Esophagus squamous epithelium (tissue), 5 donors: ENCODE measurements at regions not wholly inside any gene's neighbourhood (a gene's known extent, or its start where the extent isn't known, plus 50 kb on each side); places are given as distances from the start of the nearest gene placed in this dataset.

Experiments
- DNase-seq: peaks from one replicate; lab custom pipeline; 2025; lab: John Stamatoyannopoulos, UW
- H3K27ac ChIP-seq, 4 donors: fragments of 200-600 bp; sonication (generic); one replicate each; pipeline ENCODE4 v1.5.1; 2016 to 2019; ENCODE audit warnings: mild to moderate bottlenecking in 1 of 4
- H3K27me3 ChIP-seq, 4 donors: fragments of 200-600 bp; sonication (generic); 1 replicate in 3 of 4; 2 replicates in 1 of 4; pipeline versions ENCODE4 v1.5.1 to v1.6.0; 2017 to 2021; ENCODE audit warnings: antibody characterized with exemption in 1 of 4
- H3K36me3 ChIP-seq, 3 donors: fragments of 200-600 bp; sonication (generic); one replicate each; pipeline ENCODE4 v1.5.1; 2016 to 2019
- H3K4me1 ChIP-seq, 3 donors: fragments of 200-600 bp; sonication (generic); one replicate each; pipeline ENCODE4 v1.5.1; 2017 to 2019
- H3K4me3 ChIP-seq, 4 donors: fragments of 200-600 bp; sonication (generic); 1 replicate in 3 of 4; 2 replicates in 1 of 4; pipeline ENCODE4 v1.5.1; 2016 to 2019; ENCODE audit warnings: mild to moderate bottlenecking in 2 of 4, moderate library complexity in 1 of 4
- H3K9me3 ChIP-seq, 3 donors: fragments of 200-600 bp; sonication (generic); one replicate each; pipeline ENCODE4 v1.5.1; 2016 to 2019
- CTCF ChIP-seq, 6 experiments: fragments of 450-650 bp in 4 of 6; fragments of 200-600 bp in 2 of 6; sonication (generic) in 2 of 6; IDR thresholded peaks; one replicate each; pipeline ENCODE4 v1.5.1; 2016 to 2019; ENCODE audit warnings: antibody characterized with exemption in 6 of 6, mild to moderate bottlenecking in 4 of 6, moderate library complexity in 4 of 6
- POLR2A ChIP-seq, 4 donors: fragments of 450-650 bp; IDR thresholded peaks; one replicate each; pipeline ENCODE4 v1.6.1; 2017; ENCODE audit warnings: antibody characterized with exemption in 4 of 4, mild to moderate bottlenecking in 4 of 4, moderate library complexity in 3 of 4
- WGBS, 2 donors: methylation state at CpG; one replicate each; pipeline ENCODE4 v1.1.5; 2018; 5-methylcytosine and 5-hydroxymethylcytosine counted together
- intact Hi-C: fragments of 100-400 bp; cut with DNase I; formaldehyde crosslinking; loops from one replicate; pipeline ENCODE4 v1.15.0; 2022
- donor health status: DM: yes; HTN: yes; CAD: no.

GRCh38 chr18:53798516-53798915 is 426.0 kb downstream of the MBD2 start:
- no peaks in the 10 kb centered on the region for H3K9me3 ChIP-seq
- intact Hi-C loops = no loop called here
- no peak overlapping the region for H3K27ac ChIP-seq
- DNase-seq = no peak
- 71 to 82% methylated on average over 1 of the region's 1 CpG for WGBS, 2 donors
- H3K4me1 ChIP-seq = no peaks in the 10 kb centered on the region
- no peaks in the 10 kb centered on the region for H3K27me3 ChIP-seq
- no peaks in the 10 kb centered on the region for H3K36me3 ChIP-seq
- TF ChIP-seq POLR2A (IDR thresholded peaks at IDR 0.05) = no peak
- TF ChIP-seq CTCF (IDR thresholded peaks at IDR 0.05) = no peak
- no peak overlapping the region for H3K4me3 ChIP-seq

- intact Hi-C loops = no loop called here
- no peaks in the 10 kb centered on the region for H3K36me3 ChIP-seq
- no peak overlapping the region for H3K27ac ChIP-seq
- DNase-seq = no peak
- H3K4me1 ChIP-seq = no peaks in the 10 kb centered on the region
- H3K27me3 ChIP-seq = no peaks in the 10 kb centered on the region
- no peak overlapping the region for H3K4me3 ChIP-seq
- no peaks in the 10 kb centered on the region for H3K9me3 ChIP-seq
- no peak for TF ChIP-seq POLR2A (IDR thresholded peaks at IDR 0.05)
- no peak for TF ChIP-seq CTCF (IDR thresholded peaks at IDR 0.05)
- WGBS, 2 donors = 40 to 44% methylated on average over 2 of the region's 2 CpGs
Measured at GRCh38 chr18:53797998-53798495, 426.4 kb downstream of the MBD2 start.

GRCh38 chr18:53796040-53796729 is 428.3 kb downstream of the MBD2 start:
- no peaks in the 10 kb centered on the region for H3K27me3 ChIP-seq
- DNase-seq = no peak
- H3K4me1 ChIP-seq = no peaks in the 10 kb centered on the region
- H3K9me3 ChIP-seq = no peaks in the 10 kb centered on the region
- TF ChIP-seq CTCF (IDR thresholded peaks at IDR 0.05) (no peak), POLR2A (IDR thresholded peaks at IDR 0.05) (no peak)
- 71 to 82% methylated on average over 1 of the region's 1 CpG for WGBS, 2 donors
- no peak overlapping the region for H3K27ac ChIP-seq
- H3K4me3 ChIP-seq = no peak overlapping the region
- no peaks in the 10 kb centered on the region for H3K36me3 ChIP-seq
- intact Hi-C loops = no loop called here

- no peak for TF ChIP-seq CTCF (IDR thresholded peaks at IDR 0.05)
- no peak for TF ChIP-seq POLR2A (IDR thresholded peaks at IDR 0.05)
- Histone ChIP-seq H3K27ac (no peak overlapping the region), H3K9me3 (no peaks in the 10 kb centered on the region), H3K27me3 (no peaks in the 10 kb centered on the region), H3K4me3 (no peak overlapping the region), H3K4me1 (no peaks in the 10 kb centered on the region), H3K36me3 (no peaks in the 10 kb centered on the region)
- no peak for DNase-seq
- intact Hi-C loops = no loop called here
Measured at GRCh38 chr18:53795610-53796009, 428.9 kb downstream of the MBD2 start.

- TF ChIP-seq POLR2A (IDR thresholded peaks at IDR 0.05) (no peak), CTCF (IDR thresholded peaks at IDR 0.05) (no peak)
- no peak for DNase-seq
- WGBS, 2 donors = 60 to 63% methylated on average over 3 of the region's 3 CpGs
Measured at GRCh38 chr18:53795061-53795460, 429.4 kb downstream of the MBD2 start.

More at GRCh38 chr18:53795061-53795460, 429.4 kb downstream of the MBD2 start:
- H3K9me3 ChIP-seq = no peaks in the 10 kb centered on the region
- intact Hi-C loops = no loop called here
- H3K4me3 ChIP-seq = no peak overlapping the region
- no peaks in the 10 kb centered on the region for H3K4me1 ChIP-seq
- no peaks in the 10 kb centered on the region for H3K36me3 ChIP-seq
- H3K27me3 ChIP-seq = no peaks in the 10 kb centered on the region
- H3K27ac ChIP-seq = no peak overlapping the region
